Right lobe of liver (tissue), 6 donors: ENCODE measurements at regions not wholly inside any gene's neighbourhood (a gene's known extent, or its start where the extent isn't known, plus 50 kb on each side); places are given as distances from the start of the nearest gene placed in this dataset.
"Not testable (repeated sequence)": the region's sequence is repeated elsewhere in the genome, so short reads cannot be mapped to it uniquely, and the experiment has no call there.

Experiments
- ATAC-seq, 4 donors: fragments of 200-7000 bp; cut with Tn5 transposase; one replicate each; pipeline ENCODE4 v1.9.1; 2020; ENCODE audit warnings: mild to moderate bottlenecking in 4 of 4, moderate library complexity in 4 of 4
- DNase-seq, 3 donors: peaks; one replicate each; pipeline ENCODE4 v3.0.0-alpha.2; 2020
- H3K27ac ChIP-seq, 3 donors: fragments of 200-600 bp; one replicate each; pipeline ENCODE4 v1.8.0; 2022
- H3K27me3 ChIP-seq, 2 donors: fragments of 200-600 bp; one replicate each; pipeline ENCODE4 v1.8.0; 2022
- H3K36me3 ChIP-seq, 4 donors: fragments of 200-600 bp; sonication (generic) in 1 of 4; one replicate each; pipeline versions ENCODE4 v1.5.1 to v1.8.0; 2017 to 2022; ENCODE audit warnings: control low read depth in 1 of 4
- H3K4me1 ChIP-seq, 4 donors: fragments of 200-600 bp; sonication (generic) in 1 of 4; one replicate each; pipeline versions ENCODE4 v1.5.1 to v1.8.0; 2017 to 2022; ENCODE audit warnings: control low read depth in 1 of 4
- H3K4me3 ChIP-seq, 3 donors: fragments of 200-600 bp; one replicate each; pipeline ENCODE4 v1.8.0; 2022
- H3K9me3 ChIP-seq, 4 donors: fragments of 200-600 bp; sonication (generic) in 1 of 4; one replicate each; pipeline versions ENCODE4 v1.5.1 to v1.8.0; 2017 to 2022; ENCODE audit warnings: control low read depth in 1 of 4
- CTCF ChIP-seq, 4 donors: fragments of 200-600 bp in 3 of 4; fragments of 450-650 bp in 1 of 4; IDR thresholded peaks; one replicate each; pipeline versions ENCODE4 v1.5.1 to v1.8.0; 2016 to 2022; ENCODE audit warnings: antibody characterized with exemption in 4 of 4, mild to moderate bottlenecking in 2 of 4
- POLR2A ChIP-seq: fragments of 450-650 bp; IDR thresholded peaks from one replicate; pipeline ENCODE4 v1.6.1; 2017; ENCODE audit warnings: antibody characterized with exemption, mild to moderate bottlenecking
- WGBS: methylation state at CpG from one replicate; pipeline ENCODE4 v1.1.6; 2018; ENCODE audit warnings: low coverage, low lambda C conversion rate; ENCODE audit not compliant: insufficient coverage; ENCODE audit errors: missing lambda C conversion rate; 5-methylcytosine and 5-hydroxymethylcytosine counted together
- intact Hi-C, 2 donors: fragments of 100-400 bp; cut with DNase I; formaldehyde crosslinking; loops; one replicate each; pipeline versions ENCODE4 v1.11.2 to v1.14.1; 2022
- donor health status: DM: no; HTN: yes; CAD: no.
- donor health status: DM: no; HTN: no; CAD: no.
- donor health status: DM: no; HTN: no; CAD: no.
- donor health status: DM: no; HTN: yes; CAD: no.
- donor health status: DM: no; HTN: yes; CAD: no.

DNA sequence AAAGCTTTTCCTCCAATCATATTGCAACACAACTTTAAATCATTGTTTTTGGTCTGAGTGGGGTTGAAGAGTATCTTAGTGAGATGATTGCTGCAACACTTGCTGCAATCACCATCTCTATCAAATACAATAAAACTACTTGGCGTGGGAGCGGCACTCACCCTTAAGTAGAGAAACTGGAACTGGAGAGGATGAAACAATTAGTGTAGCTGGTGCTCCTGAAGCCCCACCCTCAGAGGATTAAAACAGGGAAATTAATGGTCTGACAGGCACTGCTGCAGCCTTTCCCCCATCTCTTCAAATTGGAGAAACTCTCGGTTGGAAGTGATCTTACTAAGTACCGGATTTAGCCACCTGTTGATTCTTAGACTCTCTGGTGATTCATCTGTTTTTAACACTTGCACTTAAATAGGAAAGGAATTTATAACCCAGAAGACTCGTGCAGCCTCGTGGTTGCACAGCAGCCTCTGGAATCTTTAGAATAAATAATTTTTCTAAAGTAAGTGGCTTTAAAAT, 80.5 kb upstream of the KIF26B start:
- H3K36me3 ChIP-seq = no peaks in the 10 kb centered on the region
- intact Hi-C loops = no loop called here
- H3K27ac ChIP-seq = no peak overlapping the region
- DNase-seq (no peak), ATAC-seq (no peak)
- no peak for TF ChIP-seq CTCF (IDR thresholded peaks at IDR 0.05)
- no peak for TF ChIP-seq POLR2A
- no peaks in the 10 kb centered on the region for H3K27me3 ChIP-seq
- WGBS = 66% methylated on average over 6 of the region's 6 CpGs
- no peaks in the 10 kb centered on the region for H3K4me1 ChIP-seq
- H3K4me3 ChIP-seq = no peak overlapping the region
- H3K9me3 ChIP-seq = no peaks in the 10 kb centered on the region

GRCh38 chr1:245070836-245071615, 83.8 kb upstream of the KIF26B start:
- TF ChIP-seq POLR2A (no peak), CTCF (IDR thresholded peaks at IDR 0.05) (no peak)
- Histone ChIP-seq H3K4me3 (no peak overlapping the region), H3K27ac (no peak overlapping the region), H3K4me1 (no peaks in the 10 kb centered on the region), H3K36me3 (no peaks in the 10 kb centered on the region), H3K27me3 (no peaks in the 10 kb centered on the region), H3K9me3 (no peaks in the 10 kb centered on the region)
- DNase-seq (no peak), ATAC-seq (no peak)
- intact Hi-C loops = no loop called here
- WGBS = 88% methylated on average over 9 of the region's 10 CpGs

DNA sequence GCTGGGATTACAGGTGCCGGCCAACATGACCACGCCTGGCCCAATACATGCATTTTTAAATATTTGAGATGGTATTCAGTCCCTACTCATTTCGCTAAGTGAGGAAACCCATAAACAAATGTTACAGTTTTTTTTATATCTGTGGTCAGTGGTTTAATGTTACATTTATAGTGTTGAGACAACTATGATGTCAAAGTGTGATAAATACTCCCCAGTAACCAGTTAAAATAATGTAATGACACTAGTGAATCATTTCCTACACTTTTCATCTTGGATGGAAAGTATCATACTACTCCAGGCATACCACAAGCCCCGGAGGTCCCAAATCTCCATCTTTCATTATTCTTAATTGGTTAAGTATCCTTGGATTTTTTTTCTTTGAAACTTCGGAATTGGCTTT, 87.5 kb upstream of the KIF26B start:
- TF ChIP-seq CTCF (IDR thresholded peaks at IDR 0.05) (no peak), POLR2A (no peak)
- H3K27me3 ChIP-seq = no peaks in the 10 kb centered on the region
- H3K9me3 ChIP-seq = no peaks in the 10 kb centered on the region
- no peaks in the 10 kb centered on the region for H3K36me3 ChIP-seq
- intact Hi-C loops = no loop called here
- WGBS = 93% methylated on average over 5 of the region's 5 CpGs
- H3K4me1 ChIP-seq = peaks cover 0 to 4% (median 0%) of the 10 kb centered on the region in 4 donors
- no peak overlapping the region for H3K4me3 ChIP-seq
- no peak for DNase-seq
- ATAC-seq = no peak
- H3K27ac ChIP-seq = no peak overlapping the region

- H3K27me3 ChIP-seq = no peaks in the 10 kb centered on the region
- H3K9me3 ChIP-seq = no peaks in the 10 kb centered on the region
- H3K27ac ChIP-seq = no peak overlapping the region
- WGBS = 75% methylated on average over 3 of the region's 5 CpGs
- TF ChIP-seq CTCF (IDR thresholded peaks at IDR 0.05) (no peak), POLR2A (no peak)
- no peaks in the 10 kb centered on the region for H3K36me3 ChIP-seq
- DNase-seq = no peak
- H3K4me3 ChIP-seq = no peak overlapping the region
- peaks cover 0 to 17% (median 4%) of the 10 kb centered on the region in 4 donors for H3K4me1 ChIP-seq
- peak in 2 of 4 donors; percentile 9 to 48 for ATAC-seq
- intact Hi-C loops = no loop called here
These were observed 92.0 kb upstream of the KIF26B start for GRCh38 chr1:245062741-245063305.

GRCh38 chr1:245061808-245062207, 93.0 kb upstream of the KIF26B start:
- intact Hi-C loops, H3K36me3 ChIP-seq, DNase-seq, ATAC-seq, H3K4me3 ChIP-seq, H3K9me3 ChIP-seq, H3K27me3 ChIP-seq, H3K27ac ChIP-seq: not testable (repeated sequence)
- H3K4me1 ChIP-seq = peaks cover 0 to 17% (median 4%) of the 10 kb centered on the region in 4 donors
- WGBS = 65% methylated on average over 4 of the region's 4 CpGs
